ENCODE measurements at regions not wholly inside any gene's neighbourhood (a gene's known extent, or its start where the extent isn't known, plus 50 kb on each side); places are given as distances from the start of the nearest gene placed in this dataset.

GRCh38 chr3:153244961-153245360, 82.9 kb downstream of the RAP2B start:
- Histone ChIP-seq H3K4me3 (ENCODE audit: low read length, poor library complexity, severe bottlenecking) (no peak overlapping the region), H4K20me1 (ENCODE audit: insufficient read depth, low read length, poor library complexity, severe bottlenecking) (no peaks in the 10 kb centered on the region), H3K79me2 (ENCODE audit: insufficient read depth, low read length) (no peaks in the 10 kb centered on the region), H3K36me3 (ENCODE audit: insufficient read depth, low read length) (no peaks in the 10 kb centered on the region), H3K4me1 (ENCODE audit: insufficient read depth, low read length, poor library complexity, severe bottlenecking) (no peaks in the 10 kb centered on the region), H3F3A (ENCODE audit: low read depth) (no peaks in the 10 kb centered on the region; the same call in 1 of the 2 replicates), H2AFZ (ENCODE audit: low read length) (no peak overlapping the region), H3K9me3 (ENCODE audit: insufficient read depth, low read depth, low read length) (0 out of 2 replicates have a peak, but pooled peaks cover 2% of the 10 kb centered on the region), H3K4me2 (ENCODE audit: low read depth, low read length, poor library complexity, severe bottlenecking) (no peak overlapping the region), H3K9me2 (replicated peaks; ENCODE audit: low read depth, low read length) (no peaks in the 10 kb centered on the region), H3K9ac (ENCODE audit: low read depth, low read length, poor library complexity, severe bottlenecking) (no peak overlapping the region), H3K27me3 (ENCODE audit: insufficient read depth, low read length, poor library complexity, severe bottlenecking) (no peaks in the 10 kb centered on the region)
- TF ChIP-seq, protein P1, sequence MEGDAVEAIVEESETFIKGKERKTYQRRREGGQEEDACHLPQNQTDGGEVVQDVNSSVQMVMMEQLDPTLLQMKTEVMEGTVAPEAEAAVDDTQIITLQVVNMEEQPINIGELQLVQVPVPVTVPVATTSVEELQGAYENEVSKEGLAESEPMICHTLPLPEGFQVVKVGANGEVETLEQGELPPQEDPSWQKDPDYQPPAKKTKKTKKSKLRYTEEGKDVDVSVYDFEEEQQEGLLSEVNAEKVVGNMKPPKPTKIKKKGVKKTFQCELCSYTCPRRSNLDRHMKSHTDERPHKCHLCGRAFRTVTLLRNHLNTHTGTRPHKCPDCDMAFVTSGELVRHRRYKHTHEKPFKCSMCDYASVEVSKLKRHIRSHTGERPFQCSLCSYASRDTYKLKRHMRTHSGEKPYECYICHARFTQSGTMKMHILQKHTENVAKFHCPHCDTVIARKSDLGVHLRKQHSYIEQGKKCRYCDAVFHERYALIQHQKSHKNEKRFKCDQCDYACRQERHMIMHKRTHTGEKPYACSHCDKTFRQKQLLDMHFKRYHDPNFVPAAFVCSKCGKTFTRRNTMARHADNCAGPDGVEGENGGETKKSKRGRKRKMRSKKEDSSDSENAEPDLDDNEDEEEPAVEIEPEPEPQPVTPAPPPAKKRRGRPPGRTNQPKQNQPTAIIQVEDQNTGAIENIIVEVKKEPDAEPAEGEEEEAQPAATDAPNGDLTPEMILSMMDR (conservative IDR thresholded peaks at IDR 0.05; ENCODE audit: low read length), result no peak
- TF ChIP-seq EZH2phosphoT487 (IDR thresholded peaks at IDR 0.05; ENCODE audit: borderline replicate concordance), result no peak

- Histone ChIP-seq H3K9me2 (replicated peaks; ENCODE audit: low read depth, low read length) (no peaks in the 10 kb centered on the region), H3K9ac (ENCODE audit: low read depth, low read length, poor library complexity, severe bottlenecking) (no peak overlapping the region), H3K79me2 (ENCODE audit: insufficient read depth, low read length) (no peaks in the 10 kb centered on the region), H3K4me2 (ENCODE audit: low read depth, low read length, poor library complexity, severe bottlenecking) (no peak overlapping the region), H3K36me3 (ENCODE audit: insufficient read depth, low read length) (no peaks in the 10 kb centered on the region), H3K4me1 (ENCODE audit: insufficient read depth, low read length, poor library complexity, severe bottlenecking) (no peaks in the 10 kb centered on the region), H3K9me3 (ENCODE audit: insufficient read depth, low read depth, low read length) (0 out of 2 replicates have a peak, but pooled peaks cover 2% of the 10 kb centered on the region), H3K27me3 (ENCODE audit: insufficient read depth, low read length, poor library complexity, severe bottlenecking) (no peaks in the 10 kb centered on the region), H2AFZ (ENCODE audit: low read length) (no peak overlapping the region), H3K4me3 (ENCODE audit: low read length, poor library complexity, severe bottlenecking) (no peak overlapping the region), H4K20me1 (ENCODE audit: insufficient read depth, low read length, poor library complexity, severe bottlenecking) (no peaks in the 10 kb centered on the region), H3F3A (ENCODE audit: low read depth) (no peaks in the 10 kb centered on the region; the same call in 1 of the 2 replicates)
- TF ChIP-seq, protein P1 (conservative IDR thresholded peaks at IDR 0.05; ENCODE audit: low read length), result no peak
- no peak for TF ChIP-seq EZH2phosphoT487 (IDR thresholded peaks at IDR 0.05; ENCODE audit: borderline replicate concordance)
Measured at GRCh38 chr3:153245661-153246060, 83.6 kb downstream of the RAP2B start.

DNA sequence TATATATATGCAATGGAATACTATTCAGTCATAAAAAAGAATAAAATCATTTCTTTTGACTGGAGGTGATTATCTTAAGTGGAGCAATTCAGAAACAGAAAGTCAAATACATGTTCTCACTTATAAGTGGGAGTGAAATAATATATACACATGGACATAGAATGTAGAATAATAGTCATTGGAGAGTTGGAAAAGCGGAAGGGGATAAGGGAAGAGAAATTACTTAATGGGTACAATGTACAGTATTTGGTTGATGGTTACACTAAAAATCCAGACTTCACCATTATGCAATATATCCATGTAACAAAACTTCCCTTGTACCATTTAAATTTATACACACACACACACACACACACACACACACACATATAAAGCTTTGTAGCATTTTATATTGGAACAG, 84.3 kb downstream of the RAP2B start:
- no peak overlapping the region for H2AFZ ChIP-seq (ENCODE audit: low read length)
- no peaks in the 10 kb centered on the region for H3K27me3 ChIP-seq (ENCODE audit: insufficient read depth, low read length, poor library complexity, severe bottlenecking)
- H3K9me3 ChIP-seq (ENCODE audit: insufficient read depth, low read depth, low read length), result 0 out of 2 replicates have a peak, but pooled peaks cover 2% of the 10 kb centered on the region
- no peaks in the 10 kb centered on the region; the same call in 1 of the 2 replicates for H3F3A ChIP-seq (ENCODE audit: low read depth)
- no peaks in the 10 kb centered on the region for H3K79me2 ChIP-seq (ENCODE audit: insufficient read depth, low read length)
- H3K4me1 ChIP-seq (ENCODE audit: insufficient read depth, low read length, poor library complexity, severe bottlenecking), result no peaks in the 10 kb centered on the region
- no peak overlapping the region for H3K9ac ChIP-seq (ENCODE audit: low read depth, low read length, poor library complexity, severe bottlenecking)
- TF ChIP-seq, protein P1 (conservative IDR thresholded peaks at IDR 0.05; ENCODE audit: low read length), result no peak
- TF ChIP-seq EZH2phosphoT487 (IDR thresholded peaks at IDR 0.05; ENCODE audit: borderline replicate concordance), result no peak
- no peaks in the 10 kb centered on the region for H3K36me3 ChIP-seq (ENCODE audit: insufficient read depth, low read length)
- H3K4me3 ChIP-seq (ENCODE audit: low read length, poor library complexity, severe bottlenecking), result no peak overlapping the region
- H3K9me2 ChIP-seq (replicated peaks; ENCODE audit: low read depth, low read length), result no peaks in the 10 kb centered on the region
- H4K20me1 ChIP-seq (ENCODE audit: insufficient read depth, low read length, poor library complexity, severe bottlenecking), result no peaks in the 10 kb centered on the region
- no peak overlapping the region for H3K4me2 ChIP-seq (ENCODE audit: low read depth, low read length, poor library complexity, severe bottlenecking)
